ENCODE measurements at regions not wholly inside any gene's neighbourhood (a gene's known extent, or its start where the extent isn't known, plus 50 kb on each side); places are given as distances from the start of the nearest gene placed in this dataset.

GRCh38 chr15:95302206-95302605, 1028.3 kb upstream of the NR2F2 start:
- TF ChIP-seq NRF1 (IDR thresholded peaks at IDR 0.05; ENCODE audit: low read depth, low read length): no peak
- TF ChIP-seq NFIC (IDR thresholded peaks at IDR 0.05; ENCODE audit: borderline replicate concordance): no peak
- no peak for TF ChIP-seq POLR2AphosphoS5 (IDR thresholded peaks at IDR 0.05; ENCODE audit: low read depth, low read length)
- no peak for TF ChIP-seq EP300 (IDR thresholded peaks at IDR 0.05; ENCODE audit: borderline replicate concordance in 1 of 2, low read depth in 1 of 2, low read length in 1 of 2)
- no peak for TF ChIP-seq CTCF (IDR thresholded peaks at IDR 0.05)
- no peak for TF ChIP-seq MAX (IDR thresholded peaks at IDR 0.05; ENCODE audit: low read depth)
- TF ChIP-seq RFX5 (IDR thresholded peaks at IDR 0.05; ENCODE audit: low read length): no peak
- TF ChIP-seq YY1 (IDR thresholded peaks at IDR 0.05; ENCODE audit: low read depth): no peak
- TF ChIP-seq GABPA (IDR thresholded peaks at IDR 0.05; ENCODE audit: low read depth): no peak
- TF ChIP-seq RAD21 (IDR thresholded peaks at IDR 0.05; ENCODE audit: low read length): no peak
- no peak for TF ChIP-seq CHD2 (IDR thresholded peaks at IDR 0.05; ENCODE audit: low read length, partially characterized antibody)
